Thyroid gland (tissue), 4 donors: ENCODE measurements at regions not wholly inside any gene's neighbourhood (a gene's known extent, or its start where the extent isn't known, plus 50 kb on each side); places are given as distances from the start of the nearest gene placed in this dataset.

ENCODE experiments used
- DNase-seq, 2 donors: peaks; one replicate each; pipeline ENCODE4 v3.0.0-alpha.2; 2019
- H3K27ac ChIP-seq, 3 donors: fragments of 200-600 bp; sonication (generic); 1 replicate in 2 of 3; 2 replicates in 1 of 3; pipeline ENCODE4 v1.5.1; 2016 to 2019; ENCODE audit warnings: mild to moderate bottlenecking in 1 of 3, moderate library complexity in 1 of 3
- H3K27me3 ChIP-seq: fragments of 200-600 bp; sonication (generic); one replicate; pipeline ENCODE4 v1.5.1; 2019
- H3K36me3 ChIP-seq, 2 donors: fragments of 200-600 bp; sonication (generic); one replicate each; pipeline ENCODE4 v1.5.1; 2016 to 2019
- H3K4me1 ChIP-seq, 2 donors: fragments of 200-600 bp; sonication (generic); one replicate each; pipeline ENCODE4 v1.5.1; 2017 to 2019
- H3K4me3 ChIP-seq, 3 donors: fragments of 200-600 bp; sonication (generic); replicated peaks in 1 of 3; 1 replicate in 2 of 3; 2 replicates in 1 of 3; pipeline ENCODE4 v1.5.1; 2016; ENCODE audit warnings: mild to moderate bottlenecking in 1 of 3
- H3K9me3 ChIP-seq: fragments of 200-600 bp; sonication (generic); one replicate; pipeline ENCODE4 v1.5.1; 2017
- CTCF ChIP-seq, 6 experiments: fragments of 200-600 bp in 3 of 6; fragments of 450-650 bp in 3 of 6; sonication (generic) in 3 of 6; IDR thresholded peaks; one replicate each; pipeline ENCODE4 v1.5.1; 2016 to 2019; ENCODE audit warnings: antibody characterized with exemption in 6 of 6, mild to moderate bottlenecking in 2 of 6, inconsistent platforms in 1 of 6, moderate library complexity in 1 of 6
- POLR2A ChIP-seq, 2 donors: fragments of 450-650 bp; IDR thresholded peaks; one replicate each; pipeline ENCODE4 v1.6.1; 2017; ENCODE audit warnings: antibody characterized with exemption in 2 of 2, mild to moderate bottlenecking in 2 of 2, moderate library complexity in 1 of 2
- WGBS, 2 donors: methylation state at CpG; one replicate each; pipeline ENCODE4 v1.1.5; 2017; 5-methylcytosine and 5-hydroxymethylcytosine counted together
- intact Hi-C: fragments of 100-400 bp; cut with DNase I; formaldehyde crosslinking; loops from one replicate; pipeline ENCODE4 v1.15.1; 2023

GRCh38 chr21:27265949-27266348 is 299.1 kb upstream of the ADAMTS5 start:
- intact Hi-C loops, result no loop called here
- no peaks in the 10 kb centered on the region for H3K36me3 ChIP-seq
- no peaks in the 10 kb centered on the region for H3K9me3 ChIP-seq
- WGBS, 2 donors, result 83 to 84% methylated on average over 2 of the region's 2 CpGs
- no peaks in the 10 kb centered on the region for H3K27me3 ChIP-seq
- TF ChIP-seq POLR2A (IDR thresholded peaks at IDR 0.05), result no peak
- H3K4me1 ChIP-seq, result no peaks in the 10 kb centered on the region
- no peak overlapping the region for H3K4me3 ChIP-seq
- no peak overlapping the region for H3K27ac ChIP-seq
- DNase-seq, result no peak

- WGBS, 2 donors, result 89 to 92% methylated on average over 1 of the region's 1 CpG
- Histone ChIP-seq H3K27me3 (no peaks in the 10 kb centered on the region), H3K9me3 (no peaks in the 10 kb centered on the region), H3K4me1 (no peaks in the 10 kb centered on the region), H3K4me3 (no peak overlapping the region), H3K27ac (no peak overlapping the region), H3K36me3 (no peaks in the 10 kb centered on the region)
- intact Hi-C loops, result no loop called here
- no peak for DNase-seq
- no peak for TF ChIP-seq POLR2A (IDR thresholded peaks at IDR 0.05)
These were observed 298.6 kb upstream of the ADAMTS5 start for GRCh38 chr21:27265492-27265891.

- no peak for DNase-seq
- Histone ChIP-seq H3K36me3 (no peaks in the 10 kb centered on the region), H3K27ac (no peak overlapping the region), H3K27me3 (no peaks in the 10 kb centered on the region), H3K4me3 (no peak overlapping the region), H3K9me3 (no peaks in the 10 kb centered on the region), H3K4me1 (no peaks in the 10 kb centered on the region)
- no peak for TF ChIP-seq POLR2A (IDR thresholded peaks at IDR 0.05)
- intact Hi-C loops, result no loop called here
- 84 to 94% methylated on average over 2 of the region's 2 CpGs for WGBS, 2 donors
These were observed 294.8 kb upstream of the ADAMTS5 start for GRCh38 chr21:27261676-27262075.

GRCh38 chr21:27260728-27261127 is 293.8 kb upstream of the ADAMTS5 start:
- 90 to 93% methylated on average over 2 of the region's 2 CpGs for WGBS, 2 donors
- Histone ChIP-seq H3K27me3 (no peaks in the 10 kb centered on the region), H3K9me3 (no peaks in the 10 kb centered on the region), H3K4me1 (no peaks in the 10 kb centered on the region), H3K4me3 (no peak overlapping the region), H3K27ac (no peak overlapping the region), H3K36me3 (no peaks in the 10 kb centered on the region)
- DNase-seq, result no peak
- no peak for TF ChIP-seq CTCF (IDR thresholded peaks at IDR 0.05)
- no peak for TF ChIP-seq POLR2A (IDR thresholded peaks at IDR 0.05)
- intact Hi-C loops, result no loop called here

- intact Hi-C loops, result no loop called here
- Histone ChIP-seq H3K4me3 (no peak overlapping the region), H3K27ac (peak overlapping the region in 1 of 3 donors; percentile 8), H3K27me3 (no peaks in the 10 kb centered on the region), H3K36me3 (no peaks in the 10 kb centered on the region), H3K4me1 (no peaks in the 10 kb centered on the region), H3K9me3 (no peaks in the 10 kb centered on the region)
- DNase-seq, result no peak
- 81 to 88% methylated on average over 10 of the region's 10 CpGs for WGBS, 2 donors
- no peak for TF ChIP-seq CTCF (IDR thresholded peaks at IDR 0.05)
- TF ChIP-seq POLR2A (IDR thresholded peaks at IDR 0.05), result no peak
These were observed 292.0 kb upstream of the ADAMTS5 start for GRCh38 chr21:27258742-27259448.

GRCh38 chr21:27257908-27258556 is 291.1 kb upstream of the ADAMTS5 start:
- Histone ChIP-seq H3K9me3 (no peaks in the 10 kb centered on the region), H3K36me3 (no peaks in the 10 kb centered on the region), H3K27ac (no peak overlapping the region), H3K4me1 (no peaks in the 10 kb centered on the region), H3K27me3 (no peaks in the 10 kb centered on the region), H3K4me3 (no peak overlapping the region)
- WGBS, 2 donors, result 62 to 67% methylated on average over 3 of the region's 3 CpGs
- no peak for TF ChIP-seq CTCF (IDR thresholded peaks at IDR 0.05)
- no peak for TF ChIP-seq POLR2A (IDR thresholded peaks at IDR 0.05)
- intact Hi-C loops, result no loop called here
- no peak for DNase-seq
